HG03159 (cell line): ENCODE measurements at regions not wholly inside any gene's neighbourhood (a gene's known extent, or its start where the extent isn't known, plus 50 kb on each side); places are given as distances from the start of the nearest gene placed in this dataset.

ENCODE experiments used
- ATAC-seq: cut with Tn5 transposase; IDR thresholded peaks from one replicate; pipeline ENCODE4 v1.9.1; 2021; ENCODE audit warnings: mild to moderate bottlenecking, moderate library complexity; ENCODE audit not compliant: unreplicated experiment

- ATAC-seq: no peak
Observed at GRCh38 chr2:236793023-236794011, 223.7 kb downstream of the ACKR3 start.

- ATAC-seq: no peak
Observed at GRCh38 chr2:236794176-236794957, 224.7 kb downstream of the ACKR3 start.

GRCh38 chr2:236795169-236795860, 225.7 kb downstream of the ACKR3 start:
- no peak for ATAC-seq

- ATAC-seq: no peak
Observed at GRCh38 chr2:236795861-236796219, 226.2 kb downstream of the ACKR3 start.

GRCh38 chr2:236796236-236796635, 226.6 kb downstream of the ACKR3 start:
- ATAC-seq: no peak

GRCh38 chr2:236797411-236797810, 227.8 kb downstream of the ACKR3 start:
- no peak for ATAC-seq

- no peak for ATAC-seq
Observed at GRCh38 chr2:236798491-236798890, 228.9 kb downstream of the ACKR3 start.

- no peak for ATAC-seq
Observed at GRCh38 chr2:236799391-236800026, 229.9 kb downstream of the ACKR3 start.

- ATAC-seq: no peak
Observed at GRCh38 chr2:236802862-236803261, 233.2 kb downstream of the ACKR3 start.

GRCh38 chr2:236803621-236804020, 234.0 kb downstream of the ACKR3 start:
- no peak for ATAC-seq

- no peak for ATAC-seq
Observed at GRCh38 chr2:236805800-236806531, 236.3 kb downstream of the ACKR3 start.

- ATAC-seq: no peak
Observed at GRCh38 chr2:236809716-236810115, 240.1 kb downstream of the ACKR3 start.

- no peak for ATAC-seq
Observed at GRCh38 chr2:236811062-236811656, 241.5 kb downstream of the ACKR3 start.

- ATAC-seq: no peak
Observed at GRCh38 chr2:236813766-236814165, 244.1 kb downstream of the ACKR3 start.

- ATAC-seq: no peak
Observed at GRCh38 chr2:236814593-236814992, 245.0 kb downstream of the ACKR3 start.

GRCh38 chr2:236815746-236816145, 246.1 kb downstream of the ACKR3 start:
- no peak for ATAC-seq

GRCh38 chr2:236816197-236817170, 246.9 kb downstream of the ACKR3 start:
- ATAC-seq: no peak

GRCh38 chr2:236818281-236819045, 248.8 kb downstream of the ACKR3 start:
- ATAC-seq: no peak
